H9 (cell line): ENCODE measurements at regions not wholly inside any gene's neighbourhood (a gene's known extent, or its start where the extent isn't known, plus 50 kb on each side); places are given as distances from the start of the nearest gene placed in this dataset.

ENCODE experiments used
- DNase-seq: peaks from one replicate; pipeline ENCODE4 v3.0.0-alpha.2; 2017
- H2AFZ ChIP-seq: one replicate; pipeline ENCODE4 v1.6.1; 2013; ENCODE audit warnings: mild to moderate bottlenecking, low read length, control low read depth, moderate library complexity
- H2AK5ac ChIP-seq: 2 replicates; pipeline ENCODE4 v1.6.1; 2013; ENCODE audit warnings: low read length, control low read depth, mixed read lengths; ENCODE audit not compliant: insufficient read length
- H2BK120ac ChIP-seq: one replicate; pipeline ENCODE4 v1.6.1; 2013; ENCODE audit warnings: low read depth, mild to moderate bottlenecking, low read length, control low read depth, inconsistent platforms; ENCODE audit not compliant: poor library complexity, severe bottlenecking
- H2BK12ac ChIP-seq: 2 replicates; pipeline ENCODE4 v1.6.1; 2013; ENCODE audit warnings: low read length, control low read depth, mixed read lengths, low read depth; ENCODE audit not compliant: insufficient read length
- H2BK15ac ChIP-seq: 2 replicates; pipeline ENCODE4 v1.6.1; 2013; ENCODE audit warnings: low read depth, low read length, control low read depth
- H2BK20ac ChIP-seq: one replicate; pipeline ENCODE4 v1.6.1; 2013; ENCODE audit warnings: low read depth, mild to moderate bottlenecking, low read length, control low read depth, inconsistent platforms; ENCODE audit not compliant: poor library complexity, severe bottlenecking
- H2BK5ac ChIP-seq: 2 replicates; pipeline ENCODE4 v1.6.1; 2013; ENCODE audit warnings: low read length, control low read depth, mixed read lengths; ENCODE audit not compliant: insufficient read length
- H3K14ac ChIP-seq: 2 replicates; pipeline ENCODE4 v1.6.1; 2013; ENCODE audit warnings: low read length, control low read depth; ENCODE audit not compliant: insufficient read depth
- H3K18ac ChIP-seq: 2 replicates; pipeline ENCODE4 v1.6.1; 2013; ENCODE audit warnings: low read depth, mild to moderate bottlenecking, mixed read lengths, low read length, control low read depth; ENCODE audit not compliant: insufficient read length
- H3K23ac ChIP-seq: 2 replicates; pipeline ENCODE4 v1.6.1; 2013; ENCODE audit warnings: low read length, control low read depth, mixed read lengths, low read depth; ENCODE audit not compliant: insufficient read length
- H3K23me2 ChIP-seq: 2 replicates; pipeline ENCODE4 v1.6.1; 2013; ENCODE audit warnings: low read depth, mild to moderate bottlenecking, mixed read lengths, low read length, control low read depth; ENCODE audit not compliant: insufficient read length, poor library complexity, severe bottlenecking
- H3K27ac ChIP-seq: 2 replicates; pipeline ENCODE4 v1.5.1; 2013; ENCODE audit warnings: low read length, control low read depth, mixed read lengths, low read depth; ENCODE audit not compliant: insufficient read length
- H3K27me3 ChIP-seq: 2 replicates; pipeline ENCODE4 v1.6.1; 2013; ENCODE audit warnings: low read length, control low read depth, inconsistent platforms; ENCODE audit not compliant: insufficient read depth
- H3K4ac ChIP-seq: 2 replicates; pipeline ENCODE4 v1.6.1; 2013; ENCODE audit warnings: low read depth, mild to moderate bottlenecking, control low read depth, inconsistent platforms, low read length, moderate library complexity
- H3K4me1 ChIP-seq: 2 replicates; pipeline ENCODE4 v1.6.1; 2013; ENCODE audit warnings: low read length, control low read depth, inconsistent platforms; ENCODE audit not compliant: insufficient read depth
- H3K4me2 ChIP-seq: 2 replicates; pipeline ENCODE4 v1.6.1; 2013; ENCODE audit warnings: low read length, control low read depth, mixed read lengths; ENCODE audit not compliant: insufficient read length, insufficient read depth
- H3K56ac ChIP-seq: 2 replicates; pipeline ENCODE4 v1.6.1; 2013; ENCODE audit warnings: low read depth, mild to moderate bottlenecking, mixed read lengths, low read length, control low read depth; ENCODE audit not compliant: insufficient read length
- H3K79me1 ChIP-seq: 2 replicates; pipeline ENCODE4 v1.6.1; 2013; ENCODE audit warnings: low read depth, mild to moderate bottlenecking, moderate library complexity, low read length, control low read depth, inconsistent platforms; ENCODE audit not compliant: insufficient read depth, poor library complexity, severe bottlenecking
- H3K79me2 ChIP-seq: 2 replicates; pipeline ENCODE4 v1.6.1; 2013; ENCODE audit warnings: low read length, control low read depth, inconsistent platforms; ENCODE audit not compliant: insufficient read depth
- H3K9ac ChIP-seq: 2 replicates; pipeline ENCODE4 v1.6.1; 2013; ENCODE audit warnings: low read length, control low read depth, mixed read lengths; ENCODE audit not compliant: insufficient read length; ENCODE audit errors: extremely low read depth
- H3K9me3 ChIP-seq: one replicate; pipeline ENCODE4 v1.6.1; 2013; ENCODE audit warnings: low read depth, low read length, inconsistent platforms; ENCODE audit not compliant: control insufficient read depth
- H3T11ph ChIP-seq: one replicate; pipeline ENCODE4 v1.6.1; 2013; ENCODE audit warnings: mild to moderate bottlenecking, low read length, control low read depth, inconsistent platforms
- H4K20me1 ChIP-seq: one replicate; pipeline ENCODE4 v1.6.1; 2013; ENCODE audit not compliant: control insufficient read depth, insufficient read length, insufficient read depth
- H4K5ac ChIP-seq: 2 replicates; pipeline ENCODE4 v1.6.1; 2013; ENCODE audit warnings: low read depth, mild to moderate bottlenecking, mixed read lengths, low read length, control low read depth; ENCODE audit not compliant: insufficient read length
- H4K8ac ChIP-seq: replicated peaks from 2 replicates; pipeline ENCODE4 v1.6.1; 2013; ENCODE audit warnings: low read length, control low read depth, mixed read lengths, low read depth; ENCODE audit not compliant: insufficient read length
- H4K91ac ChIP-seq: 2 replicates; pipeline ENCODE4 v1.6.1; 2013; ENCODE audit warnings: low read depth, mild to moderate bottlenecking, moderate library complexity, mixed read lengths, low read length, control low read depth; ENCODE audit not compliant: insufficient read length
- H3K27ac Mint-ChIP-seq, 3 experiments: 2 replicates in 2 of 3; 3 replicates in 1 of 3; pipeline ENCODE4 v1.8.0; 2020 to 2021; ENCODE audit warnings: mixed read lengths in 3 of 3, mild to moderate bottlenecking in 1 of 3, moderate library complexity in 1 of 3
- H3K27me3 Mint-ChIP-seq: 2 replicates; pipeline ENCODE4 v1.8.0; 2021; ENCODE audit warnings: low read depth, mild to moderate bottlenecking, moderate library complexity, mixed read lengths
- H3K36me3 Mint-ChIP-seq, 3 experiments: 2 replicates in 2 of 3; 3 replicates in 1 of 3; pipeline ENCODE4 v1.8.0; 2020 to 2021; ENCODE audit warnings: low read depth in 3 of 3, mixed read lengths in 3 of 3; ENCODE audit not compliant: insufficient read depth in 1 of 3
- H3K4me1 Mint-ChIP-seq, 2 experiments: 2 replicates each; pipeline ENCODE4 v1.8.0; 2020; ENCODE audit warnings: mixed read lengths in 2 of 2
- H3K4me3 Mint-ChIP-seq, 2 experiments: 2 replicates in 1 of 2; 3 replicates in 1 of 2; pipeline ENCODE4 v1.8.0; 2020 to 2021; ENCODE audit warnings: mild to moderate bottlenecking in 2 of 2, mixed read lengths in 2 of 2, moderate library complexity in 1 of 2
- H3K9me3 Mint-ChIP-seq, 2 experiments: 2 replicates in 1 of 2; 3 replicates in 1 of 2; pipeline ENCODE4 v1.8.0; 2020; ENCODE audit warnings: mild to moderate bottlenecking in 2 of 2, mixed read lengths in 2 of 2, moderate library complexity in 1 of 2
- WGBS: extraction: QIAGEN DNeasy Blood & Tissue Kit; methylation state at CpG from one replicate; pipeline ENCODE4 v1.1.7; 2013; ENCODE audit warnings: missing lambda C conversion rate, low lambda C conversion rate, mixed read lengths; ENCODE audit not compliant: insufficient read length; ENCODE audit errors: extremely low coverage; 5-methylcytosine and 5-hydroxymethylcytosine counted together
- TF ChIP-seq, protein P1 (sequence below): fragments of 200-600 bp; sonication (generic); conservative IDR thresholded peaks from 3 replicates; pipeline ENCODE4 v1.8.0; 2021; ENCODE audit warnings: antibody characterized with exemption, mild to moderate bottlenecking

DNA sequence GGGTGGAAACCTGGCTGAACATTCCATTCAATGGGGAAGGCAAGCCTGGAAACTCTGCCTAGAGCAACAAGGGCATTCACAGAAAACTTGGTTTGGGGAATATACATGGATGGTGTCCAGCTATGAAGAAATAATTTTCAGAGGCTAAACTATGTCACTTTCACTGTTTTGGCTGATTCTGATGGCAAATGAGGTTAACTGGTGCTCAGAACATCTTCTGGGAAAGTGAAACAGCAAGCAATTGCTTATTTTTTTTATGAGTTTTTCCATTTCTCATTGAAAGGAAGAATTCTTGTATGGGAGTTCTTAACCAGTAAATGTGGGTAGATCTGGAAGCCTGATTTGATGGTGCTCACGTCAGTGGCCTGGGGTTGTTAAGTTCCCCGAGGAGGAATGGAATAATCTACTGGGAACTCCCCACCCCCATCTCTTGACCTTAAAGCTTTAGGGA, 132.8 kb upstream of the BTG1 start:
- H2AK5ac ChIP-seq = no peak overlapping the region
- no peak overlapping the region for H2BK12ac ChIP-seq
- Mint-ChIP-seq H3K4me3 (no peak overlapping the region), H3K36me3 (no peaks in the 10 kb centered on the region), H3K9me3 (no peaks in the 10 kb centered on the region), H3K4me1 (peaks cover 3 to 4% of the 10 kb centered on the region in 2 experiments; a peak in 3 of 4 replicates), H3K27me3 (no peaks in the 10 kb centered on the region), H3K27ac (no peak overlapping the region)
- H3K9me3 ChIP-seq = no peaks in the 10 kb centered on the region
- no peak overlapping the region for H3K4me2 ChIP-seq
- H3K14ac ChIP-seq = no peak overlapping the region
- no peak for DNase-seq
- no peak overlapping the region for H2BK120ac ChIP-seq
- no peak overlapping the region for H4K8ac ChIP-seq
- H3K23me2 ChIP-seq = no peaks in the 10 kb centered on the region
- no peak overlapping the region for H2BK20ac ChIP-seq
- no peak overlapping the region for H4K5ac ChIP-seq
- H3T11ph ChIP-seq = no peak overlapping the region
- no peaks in the 10 kb centered on the region for H3K79me2 ChIP-seq
- no peak overlapping the region for H3K9ac ChIP-seq
- no peaks in the 10 kb centered on the region for H4K20me1 ChIP-seq
- no peak overlapping the region for H3K27ac ChIP-seq
- TF ChIP-seq, protein P1, sequence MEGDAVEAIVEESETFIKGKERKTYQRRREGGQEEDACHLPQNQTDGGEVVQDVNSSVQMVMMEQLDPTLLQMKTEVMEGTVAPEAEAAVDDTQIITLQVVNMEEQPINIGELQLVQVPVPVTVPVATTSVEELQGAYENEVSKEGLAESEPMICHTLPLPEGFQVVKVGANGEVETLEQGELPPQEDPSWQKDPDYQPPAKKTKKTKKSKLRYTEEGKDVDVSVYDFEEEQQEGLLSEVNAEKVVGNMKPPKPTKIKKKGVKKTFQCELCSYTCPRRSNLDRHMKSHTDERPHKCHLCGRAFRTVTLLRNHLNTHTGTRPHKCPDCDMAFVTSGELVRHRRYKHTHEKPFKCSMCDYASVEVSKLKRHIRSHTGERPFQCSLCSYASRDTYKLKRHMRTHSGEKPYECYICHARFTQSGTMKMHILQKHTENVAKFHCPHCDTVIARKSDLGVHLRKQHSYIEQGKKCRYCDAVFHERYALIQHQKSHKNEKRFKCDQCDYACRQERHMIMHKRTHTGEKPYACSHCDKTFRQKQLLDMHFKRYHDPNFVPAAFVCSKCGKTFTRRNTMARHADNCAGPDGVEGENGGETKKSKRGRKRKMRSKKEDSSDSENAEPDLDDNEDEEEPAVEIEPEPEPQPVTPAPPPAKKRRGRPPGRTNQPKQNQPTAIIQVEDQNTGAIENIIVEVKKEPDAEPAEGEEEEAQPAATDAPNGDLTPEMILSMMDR = no peak
- WGBS = no CpG with 5 or more reads among the region's 2 CpGs
- H3K27me3 ChIP-seq = no peaks in the 10 kb centered on the region
- H2BK5ac ChIP-seq = no peak overlapping the region
- H2AFZ ChIP-seq = no peak overlapping the region
- no peak overlapping the region for H3K4ac ChIP-seq
- no peak overlapping the region for H3K23ac ChIP-seq
- no peak overlapping the region for H3K18ac ChIP-seq
- H3K79me1 ChIP-seq = no peaks in the 10 kb centered on the region
- no peaks in the 10 kb centered on the region for H3K4me1 ChIP-seq
- no peak overlapping the region for H2BK15ac ChIP-seq
- H4K91ac ChIP-seq = no peak overlapping the region
- no peak overlapping the region for H3K56ac ChIP-seq
